ENCODE measurements at regions not wholly inside any gene's neighbourhood (a gene's known extent, or its start where the extent isn't known, plus 50 kb on each side); places are given as distances from the start of the nearest gene placed in this dataset.
"Not testable (repeated sequence)": the region's sequence is repeated elsewhere in the genome, so short reads cannot be mapped to it uniquely, and the experiment has no call there.

- DNase-seq: not testable (repeated sequence)
Observed at GRCh38 chr7:6882321-6882721, 56.2 kb upstream of the CCZ1B start.

DNA sequence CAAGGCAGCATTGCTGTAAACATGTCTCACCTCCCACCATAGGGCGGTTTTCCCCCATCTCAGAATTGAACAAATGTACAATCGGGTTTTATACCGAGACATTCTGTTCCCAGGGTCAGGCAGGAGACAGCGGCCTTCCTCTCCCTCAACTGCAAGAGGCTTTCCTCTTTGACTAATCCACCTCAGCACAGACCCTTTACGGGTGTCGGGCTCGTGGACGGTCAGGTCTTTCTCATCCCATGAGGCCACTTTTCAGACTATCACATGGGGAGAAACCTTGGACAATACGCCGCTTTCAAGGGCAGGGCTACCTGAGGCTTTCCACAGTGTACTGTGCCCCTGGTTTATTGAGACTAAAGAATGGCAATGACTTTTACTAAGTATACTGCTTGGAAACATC is 57.7 kb upstream of the CCZ1B start:
- not testable (repeated sequence) for DNase-seq

- DNase-seq: no peak
Observed at GRCh38 chr7:6886198-6886597, 60.1 kb upstream of the CCZ1B start.

- not testable (repeated sequence) for DNase-seq
Observed at GRCh38 chr7:6888267-6889045, 62.4 kb upstream of the CCZ1B start.

DNA sequence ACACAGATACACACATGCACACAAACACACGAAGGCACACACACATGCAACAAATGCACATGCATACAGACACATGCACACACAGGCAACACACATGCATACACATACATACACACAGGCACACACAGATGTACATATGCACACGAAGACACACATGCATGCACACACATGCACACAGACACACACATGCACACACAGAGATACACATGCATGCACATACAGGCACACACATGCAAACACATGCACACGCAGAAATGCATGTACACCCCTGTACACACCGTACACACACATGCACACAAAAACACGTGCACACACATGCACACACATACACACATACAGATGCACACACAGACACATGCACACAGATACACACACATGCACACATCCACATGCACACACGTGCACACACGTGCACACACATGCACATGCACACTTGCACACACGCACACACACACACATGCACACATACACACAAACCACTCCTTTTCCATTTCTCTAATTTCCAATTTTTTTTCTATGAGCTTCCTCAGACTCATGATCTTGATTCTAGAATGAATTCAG is 63.3 kb upstream of the CCZ1B start:
- DNase-seq: no peak

GRCh38 chr7:6902097-6902518 is 76.0 kb upstream of the CCZ1B start:
- not testable (repeated sequence) for DNase-seq

DNA sequence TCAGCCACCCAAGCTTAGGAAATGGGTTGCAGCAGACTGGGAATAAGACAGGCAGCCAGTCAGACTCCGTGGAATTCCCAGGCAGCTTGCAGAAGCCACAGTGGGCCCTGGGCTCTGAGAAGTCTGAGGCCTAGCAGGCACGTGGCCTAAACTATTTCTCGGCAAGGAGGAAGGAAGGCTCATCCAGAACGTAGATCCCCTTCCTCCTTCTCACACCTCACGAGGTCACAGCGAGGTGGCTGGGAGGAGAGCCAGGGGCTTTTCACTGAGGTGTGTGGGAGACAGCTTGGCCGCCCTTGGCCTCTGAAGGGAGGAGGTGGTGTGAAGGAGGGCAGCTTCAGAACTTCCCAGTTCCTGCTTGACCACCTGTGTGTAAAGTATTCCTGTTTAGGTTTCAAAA is 77.2 kb upstream of the CCZ1B start:
- not testable (repeated sequence) for DNase-seq

GRCh38 chr7:6903792-6904191 is 77.7 kb upstream of the CCZ1B start:
- not testable (repeated sequence) for DNase-seq

GRCh38 chr7:6917258-6917657 is 91.2 kb upstream of the CCZ1B start:
- DNase-seq: no peak

- DNase-seq: not testable (repeated sequence)
Observed at GRCh38 chr7:6919169-6919568, 93.1 kb upstream of the CCZ1B start.

DNA sequence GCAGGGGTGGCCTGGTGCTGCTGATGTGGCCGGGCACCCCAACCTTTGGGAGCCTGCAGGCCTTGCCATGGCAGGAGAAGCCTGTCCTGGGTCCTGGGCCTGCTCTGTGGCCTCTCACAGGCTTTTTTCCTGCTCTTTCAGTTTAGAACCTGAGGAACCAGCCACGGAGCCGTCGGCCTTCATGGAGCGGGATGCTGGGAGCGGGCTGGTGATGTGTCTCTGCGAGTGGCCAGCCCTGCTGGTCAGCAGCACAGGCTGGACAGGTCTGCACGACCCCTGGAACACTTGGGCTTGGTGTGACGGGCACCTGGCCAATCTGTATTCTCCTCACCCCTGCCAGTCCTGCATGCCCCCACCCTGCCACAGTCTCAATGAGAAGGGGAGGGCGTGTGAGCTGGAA is 98.4 kb upstream of the CCZ1B start:
- not testable (repeated sequence) for DNase-seq

GRCh38 chr7:6926193-6927174 is 100.4 kb upstream of the CCZ1B start:
- not testable (repeated sequence) for DNase-seq

DNA sequence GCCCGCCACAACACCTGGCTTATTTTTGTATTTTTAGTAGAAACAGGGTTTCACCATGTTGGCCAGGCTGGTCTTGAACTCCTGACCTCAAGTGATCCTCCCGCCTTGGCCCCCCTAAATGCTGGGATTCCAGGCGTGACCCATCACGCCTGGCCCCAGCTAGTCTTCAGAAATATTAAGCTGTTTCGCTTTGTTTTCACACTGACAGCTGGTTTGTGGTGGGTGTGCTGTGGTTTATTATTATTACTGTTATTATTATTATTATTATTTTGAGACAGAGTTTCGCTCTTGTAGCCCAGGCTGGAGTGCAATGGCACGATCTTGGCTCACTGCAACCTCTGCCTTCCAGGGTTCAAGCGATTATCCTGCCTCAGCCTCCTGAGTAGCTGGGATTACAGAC is 101.6 kb upstream of the CCZ1B start:
- DNase-seq: not testable (repeated sequence)

DNA sequence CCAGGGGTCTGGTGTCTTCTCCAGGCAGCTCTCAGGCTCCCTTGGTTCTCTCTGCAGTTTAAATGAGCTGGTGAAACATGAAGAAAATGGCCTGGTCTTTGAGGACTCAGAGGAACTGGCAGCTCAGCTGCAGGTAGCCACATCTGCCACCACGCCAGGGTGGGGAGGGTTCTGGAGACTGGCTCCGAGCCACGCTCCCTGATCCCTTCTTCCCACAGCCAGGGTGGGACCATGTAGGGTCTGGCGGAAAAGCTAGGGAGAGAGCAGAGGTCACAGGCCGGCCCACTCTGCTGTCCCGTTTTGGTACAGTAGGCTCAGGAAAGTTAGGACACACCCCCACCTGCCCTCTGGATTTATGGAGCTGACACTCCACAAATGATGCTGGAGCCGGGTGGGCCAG is 103.5 kb upstream of the CCZ1B start:
- not testable (repeated sequence) for DNase-seq

GRCh38 chr7:6930081-6930635 is 104.1 kb upstream of the CCZ1B start:
- not testable (repeated sequence) for DNase-seq

- DNase-seq: not testable (repeated sequence)
Observed at GRCh38 chr7:6930787-6931186, 104.7 kb upstream of the CCZ1B start.

- not testable (repeated sequence) for DNase-seq
Observed at GRCh38 chr7:6931456-6931855, 105.4 kb upstream of the CCZ1B start.

- DNase-seq: not testable (repeated sequence)
Observed at GRCh38 chr7:6933954-6934632, 108.0 kb upstream of the CCZ1B start.

DNA sequence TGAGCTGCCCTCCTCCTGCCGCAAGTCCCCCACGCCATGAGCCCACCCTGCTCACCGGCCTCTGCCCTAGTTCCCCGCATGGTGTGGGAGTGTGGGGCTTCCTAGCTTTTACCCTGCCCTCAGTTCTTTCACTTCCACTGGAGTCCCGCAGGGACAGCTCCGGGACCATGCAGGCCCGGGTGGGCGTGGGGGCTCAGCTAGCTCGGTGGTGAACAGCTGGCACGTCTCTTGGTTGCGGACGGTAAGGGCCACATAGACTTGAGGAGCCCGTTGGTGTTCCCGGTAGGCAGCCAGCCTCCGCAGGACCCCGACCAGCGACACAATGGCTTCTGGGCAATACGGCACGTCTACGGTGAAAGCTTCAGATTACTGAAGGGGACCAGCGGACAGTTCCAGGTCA is 108.9 kb upstream of the CCZ1B start:
- no peak for DNase-seq

DNA sequence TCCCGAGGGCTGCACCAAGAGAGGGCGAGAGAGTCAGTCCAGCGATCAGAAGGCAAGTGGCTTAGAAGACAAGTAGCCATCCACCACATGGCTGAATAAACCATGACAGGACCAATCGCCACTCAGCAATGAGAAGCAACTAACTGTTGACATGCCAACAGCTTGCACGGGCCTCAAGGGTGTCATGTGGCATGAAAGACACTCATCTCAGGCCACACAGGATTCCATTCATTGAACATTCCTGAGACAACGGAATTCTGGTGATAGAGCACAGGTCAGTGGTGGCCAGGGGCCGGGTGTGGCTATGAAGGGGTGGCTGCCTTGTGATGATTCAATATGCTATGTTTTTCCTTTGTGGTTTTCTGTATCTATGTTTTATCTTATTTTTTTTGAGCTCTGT is 110.6 kb upstream of the CCZ1B start:
- DNase-seq: not testable (repeated sequence)

DNA sequence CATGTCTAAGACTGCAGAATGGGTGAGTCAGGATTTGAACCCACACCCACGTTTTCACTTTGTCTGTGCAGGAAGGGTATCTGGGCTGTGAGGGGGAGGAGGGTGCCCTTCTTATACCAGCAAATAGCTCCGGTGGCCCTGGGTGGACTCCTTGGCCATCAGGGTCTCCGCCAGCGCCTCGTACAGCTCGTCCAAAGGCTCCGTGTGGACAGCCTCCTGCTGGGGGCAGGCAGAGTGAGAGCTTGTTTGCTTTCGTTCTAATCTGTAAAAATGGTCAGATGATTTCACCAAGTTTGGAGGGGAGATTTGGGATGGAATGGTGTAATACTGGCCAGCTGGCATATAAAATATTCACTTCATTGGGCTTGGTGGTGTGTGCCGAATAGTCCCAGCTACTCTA is 111.7 kb upstream of the CCZ1B start:
- DNase-seq: not testable (repeated sequence)

GRCh38 chr7:6938284-6938683 is 112.2 kb upstream of the CCZ1B start:
- peak; percentile 31 for DNase-seq

Data from hematopoietic multipotent progenitor cell treated with erythropoietin and hydrocortisone succinate and interleukin-3 and kit ligand, for 4 days (in vitro differentiated cells).